Cardiac fibroblast (primary cell): ENCODE measurements at regions not wholly inside any gene's neighbourhood (a gene's known extent, or its start where the extent isn't known, plus 50 kb on each side); places are given as distances from the start of the nearest gene placed in this dataset.

ENCODE experiments used
- DNase-seq, 2 donors: peaks; one replicate each; pipeline versions ENCODE4 v3.0.0 to v3.0.0-alpha.2; 2010; ENCODE audit warnings: low read depth in 2 of 2
- H3K4me3 ChIP-seq, 2 donors: replicated peaks in 1 of 2; 1 replicate in 1 of 2; 2 replicates in 1 of 2; pipeline ENCODE4 v1.5.1; 2011; ENCODE audit warnings: low read depth in 2 of 2, low read length in 2 of 2, mild to moderate bottlenecking in 2 of 2, moderate library complexity in 1 of 2
- TF ChIP-seq, protein P1 (sequence below): IDR thresholded peaks from one replicate; pipeline ENCODE4 v1.5.1; 2011; ENCODE audit warnings: low read depth, mild to moderate bottlenecking, low read length, inconsistent platforms

DNA sequence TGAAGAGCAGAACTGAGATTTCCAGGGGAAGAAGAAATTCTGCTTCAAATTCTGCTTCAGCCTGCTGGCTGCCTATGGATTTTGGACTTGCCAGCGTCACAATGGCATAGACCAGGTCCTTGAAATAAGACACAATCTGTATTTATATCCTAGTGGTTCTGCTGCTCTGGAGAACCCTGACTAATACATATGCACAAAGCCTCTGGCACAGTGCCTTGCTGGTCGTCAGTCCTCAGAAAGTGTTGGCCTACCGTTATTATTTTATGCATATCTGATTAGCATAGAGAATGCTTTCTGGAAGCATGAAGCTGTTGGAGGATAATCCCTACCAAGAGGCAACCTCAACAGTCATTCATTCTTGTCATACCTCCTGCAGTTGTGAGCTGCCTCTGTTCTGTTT lies 213.7 kb downstream of the B3GLCT start:
- DNase-seq, result no peak
- TF ChIP-seq, protein P1, sequence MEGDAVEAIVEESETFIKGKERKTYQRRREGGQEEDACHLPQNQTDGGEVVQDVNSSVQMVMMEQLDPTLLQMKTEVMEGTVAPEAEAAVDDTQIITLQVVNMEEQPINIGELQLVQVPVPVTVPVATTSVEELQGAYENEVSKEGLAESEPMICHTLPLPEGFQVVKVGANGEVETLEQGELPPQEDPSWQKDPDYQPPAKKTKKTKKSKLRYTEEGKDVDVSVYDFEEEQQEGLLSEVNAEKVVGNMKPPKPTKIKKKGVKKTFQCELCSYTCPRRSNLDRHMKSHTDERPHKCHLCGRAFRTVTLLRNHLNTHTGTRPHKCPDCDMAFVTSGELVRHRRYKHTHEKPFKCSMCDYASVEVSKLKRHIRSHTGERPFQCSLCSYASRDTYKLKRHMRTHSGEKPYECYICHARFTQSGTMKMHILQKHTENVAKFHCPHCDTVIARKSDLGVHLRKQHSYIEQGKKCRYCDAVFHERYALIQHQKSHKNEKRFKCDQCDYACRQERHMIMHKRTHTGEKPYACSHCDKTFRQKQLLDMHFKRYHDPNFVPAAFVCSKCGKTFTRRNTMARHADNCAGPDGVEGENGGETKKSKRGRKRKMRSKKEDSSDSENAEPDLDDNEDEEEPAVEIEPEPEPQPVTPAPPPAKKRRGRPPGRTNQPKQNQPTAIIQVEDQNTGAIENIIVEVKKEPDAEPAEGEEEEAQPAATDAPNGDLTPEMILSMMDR, result no peak
- no peak overlapping the region for H3K4me3 ChIP-seq

DNA sequence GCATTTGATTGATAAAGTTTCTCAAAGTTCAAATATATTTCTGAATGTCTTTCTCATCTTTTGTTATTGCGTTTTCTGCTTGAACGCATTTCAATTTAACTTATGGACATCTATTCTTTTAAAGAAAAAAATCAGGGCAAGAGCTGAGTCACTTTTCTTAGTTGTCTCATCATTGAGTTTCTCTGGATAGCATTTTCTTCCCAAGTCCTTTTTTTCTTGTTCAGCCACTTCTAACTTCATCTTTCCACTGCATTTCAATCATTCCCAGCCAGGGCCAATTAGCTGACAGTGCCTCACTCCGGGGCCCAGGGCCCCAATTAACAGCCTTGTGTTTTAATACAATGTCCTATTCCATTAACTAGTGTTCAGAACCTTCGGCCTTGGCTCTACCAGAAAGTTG lies 216.3 kb downstream of the B3GLCT start:
- no peak overlapping the region for H3K4me3 ChIP-seq
- TF ChIP-seq, protein P1, result no peak
- no peak for DNase-seq

DNA sequence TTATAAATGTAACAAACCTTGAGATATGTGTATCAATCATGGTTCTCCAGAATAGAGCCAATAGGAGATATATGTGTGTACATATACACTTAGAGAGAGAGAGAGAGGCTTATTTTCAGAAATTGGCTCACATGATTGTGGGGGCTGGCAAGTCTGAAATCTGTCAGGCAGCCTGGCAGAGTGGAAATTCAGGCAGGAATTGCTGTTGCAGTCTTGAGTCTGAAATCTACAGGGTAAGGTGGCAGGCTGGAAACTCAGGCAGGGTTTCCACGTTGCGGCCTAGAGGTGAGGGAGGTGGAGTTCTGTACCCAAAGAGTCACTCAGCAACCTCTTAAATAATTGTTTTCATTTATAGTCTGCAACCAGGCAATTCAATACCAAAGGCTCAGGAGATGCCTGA lies 218.4 kb downstream of the B3GLCT start:
- no peak for DNase-seq
- TF ChIP-seq, protein P1, result no peak
- H3K4me3 ChIP-seq, result no peak overlapping the region

GRCh38 chr13:31421756-31422155 lies 222.0 kb downstream of the B3GLCT start:
- no peak overlapping the region for H3K4me3 ChIP-seq
- no peak for DNase-seq
- TF ChIP-seq, protein P1, result no peak

GRCh38 chr13:31424130-31424729 lies 224.5 kb downstream of the B3GLCT start:
- TF ChIP-seq, protein P1, result peak; percentile 96
- peak; percentile 88 to 89 for DNase-seq

DNA sequence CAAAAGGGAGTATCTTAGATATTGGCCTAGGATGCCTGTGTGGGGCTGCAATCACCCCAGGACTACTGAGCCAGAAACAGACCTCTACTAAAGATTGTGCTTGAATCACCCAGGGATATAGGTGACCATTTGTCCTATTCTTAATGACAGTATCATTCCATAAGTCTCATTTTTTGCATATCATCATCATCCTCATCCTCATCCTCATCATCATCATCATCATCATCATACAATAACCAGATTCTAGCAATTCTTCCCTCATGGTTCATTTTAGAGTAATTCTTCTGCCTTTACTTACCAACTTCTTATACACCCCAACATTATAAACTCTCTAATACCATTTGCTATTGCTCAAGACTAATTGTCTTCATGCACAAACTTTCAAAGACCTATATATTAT lies 226.6 kb downstream of the B3GLCT start:
- DNase-seq, result no peak
- H3K4me3 ChIP-seq, result no peak overlapping the region
- TF ChIP-seq, protein P1, result no peak

More at GRCh38 chr13:31424130-31424729, 224.5 kb downstream of the B3GLCT start:
- no peak overlapping the region for H3K4me3 ChIP-seq
